ENCODE measurements at regions not wholly inside any gene's neighbourhood (a gene's known extent, or its start where the extent isn't known, plus 50 kb on each side); places are given as distances from the start of the nearest gene placed in this dataset.
"Not testable (repeated sequence)": the region's sequence is repeated elsewhere in the genome, so short reads cannot be mapped to it uniquely, and the experiment has no call there.

- TF ChIP-seq POLR2A (IDR thresholded peaks at IDR 0.05) = no peak
- no peak for TF ChIP-seq CTCF (IDR thresholded peaks at IDR 0.05)
Measured at GRCh38 chr5:138676556-138677193, 76.5 kb upstream of the CTNNA1 start.

GRCh38 chr5:138676002-138676401, 77.2 kb upstream of the CTNNA1 start:
- WGBS, 2 donors = 92 to 93% methylated on average over 5 of the region's 5 CpGs
- TF ChIP-seq POLR2A (IDR thresholded peaks at IDR 0.05) = no peak
- no peak for TF ChIP-seq CTCF (IDR thresholded peaks at IDR 0.05)

More at GRCh38 chr5:138676556-138677193, 76.5 kb upstream of the CTNNA1 start:
- no peak overlapping the region for H3K27ac ChIP-seq
- no peaks in the 10 kb centered on the region for H3K4me1 ChIP-seq
- H3K27me3 ChIP-seq = no peaks in the 10 kb centered on the region
- H3K4me3 ChIP-seq = no peak overlapping the region
- intact Hi-C loops (cut with DNase I; ENCODE audit: low total_unique reads) = no loop called here
- WGBS, 2 donors = 86 to 87% methylated on average over 4 of the region's 4 CpGs
- no peaks in the 10 kb centered on the region for H3K9me3 ChIP-seq
- no peaks in the 10 kb centered on the region for H3K36me3 ChIP-seq (ENCODE audit: low read depth, missing control alignments)
- no peak for DNase-seq

GRCh38 chr5:138668451-138669380, 84.5 kb upstream of the CTNNA1 start:
- peak; percentile 1 for DNase-seq
- TF ChIP-seq POLR2A (IDR thresholded peaks at IDR 0.05) (no peak), CTCF (IDR thresholded peaks at IDR 0.05) (no peak)
- WGBS, 2 donors = 68 to 71% methylated on average over 8 of the region's 8 CpGs
- Histone ChIP-seq H3K27ac (no peak overlapping the region), H3K36me3 (ENCODE audit: low read depth, missing control alignments) (no peaks in the 10 kb centered on the region), H3K27me3 (no peaks in the 10 kb centered on the region), H3K9me3 (no peaks in the 10 kb centered on the region), H3K4me1 (no peaks in the 10 kb centered on the region), H3K4me3 (no peak overlapping the region)
- intact Hi-C loops (cut with DNase I; ENCODE audit: low total_unique reads) = no loop called here

More at GRCh38 chr5:138676002-138676401, 77.2 kb upstream of the CTNNA1 start:
- no peaks in the 10 kb centered on the region for H3K4me1 ChIP-seq
- no peak for DNase-seq
- H3K36me3 ChIP-seq (ENCODE audit: low read depth, missing control alignments) = no peaks in the 10 kb centered on the region
- H3K27ac ChIP-seq = no peak overlapping the region
- H3K4me3 ChIP-seq = no peak overlapping the region
- no peaks in the 10 kb centered on the region for H3K27me3 ChIP-seq
- intact Hi-C loops (cut with DNase I; ENCODE audit: low total_unique reads) = no loop called here
- no peaks in the 10 kb centered on the region for H3K9me3 ChIP-seq

GRCh38 chr5:138667782-138668331, 85.4 kb upstream of the CTNNA1 start:
- H3K4me1 ChIP-seq; H3K9me3 ChIP-seq; H3K27ac ChIP-seq; H3K27me3 ChIP-seq; H3K36me3 ChIP-seq (ENCODE audit: low read depth, missing control alignments); intact Hi-C loops (cut with DNase I; ENCODE audit: low total_unique reads); DNase-seq; H3K4me3 ChIP-seq: not testable (repeated sequence)
- WGBS, 2 donors = 90 to 94% methylated on average over 2 of the region's 2 CpGs

GRCh38 chr5:138666226-138666742, 86.9 kb upstream of the CTNNA1 start:
- TF ChIP-seq POLR2A (IDR thresholded peaks at IDR 0.05) (no peak), CTCF (IDR thresholded peaks at IDR 0.05) (no peak)
- 93 to 96% methylated on average over 8 of the region's 8 CpGs for WGBS, 2 donors
- H3K27me3 ChIP-seq = no peaks in the 10 kb centered on the region
- DNase-seq = no peak
- no peaks in the 10 kb centered on the region for H3K9me3 ChIP-seq
- H3K36me3 ChIP-seq (ENCODE audit: low read depth, missing control alignments) = no peaks in the 10 kb centered on the region
- H3K27ac ChIP-seq = no peak overlapping the region
- H3K4me1 ChIP-seq = no peaks in the 10 kb centered on the region
- H3K4me3 ChIP-seq = no peak overlapping the region
- intact Hi-C loops (cut with DNase I; ENCODE audit: low total_unique reads) = no loop called here
